ENCODE measurements at regions not wholly inside any gene's neighbourhood (a gene's known extent, or its start where the extent isn't known, plus 50 kb on each side); places are given as distances from the start of the nearest gene placed in this dataset.

- CTCF ChIA-PET = no interaction called here
- intact Hi-C loops (cut with micrococcal nuclease; ENCODE audit: unreplicated experiment) = no loop called here
These were observed 126.7 kb upstream of the ZNF608 start for GRCh38 chr5:124873188-124873587.

GRCh38 chr5:124873713-124874112 lies 127.3 kb upstream of the ZNF608 start:
- ATAC-seq = no peak
- no peaks in the 10 kb centered on the region for H3K36me3 ChIP-seq (ENCODE audit: control insufficient read depth, insufficient read depth, low read length)
- ChIA-PET CTCF (no interaction called here), POLR2A (no interaction called here)
- H3K27ac ChIP-seq (ENCODE audit: low read length) = no peak overlapping the region
- H3K27me3 ChIP-seq (ENCODE audit: control insufficient read depth, insufficient read depth, low read length) = no peaks in the 10 kb centered on the region
- no peaks in the 10 kb centered on the region for H3K9me3 ChIP-seq (ENCODE audit: control insufficient read depth, insufficient read depth, low read depth, low read length)
- no peaks in the 10 kb centered on the region for H3K4me1 ChIP-seq (ENCODE audit: control insufficient read depth, insufficient read depth, low read length)
- intact Hi-C loops (cut with micrococcal nuclease; ENCODE audit: unreplicated experiment) (no loop called here), in situ Hi-C loops (cut with HindIII; ENCODE audit: low pct_unique_long_range_greater_than_20kb, low sequenced_read_pairs) (no loop called here)
- no peak for DNase-seq (ENCODE audit: low read depth, low spot score)
- no TSS peak for BruUV-seq (replicated peaks)
- H3K4me3 ChIP-seq (ENCODE audit: low read depth in 2 of 2, low read length in 2 of 2) = no peak overlapping the region
- TF ChIP-seq POLR2AphosphoS5 (IDR thresholded peaks at IDR 0.05; ENCODE audit: low read depth, low read length) = no peak
- TF ChIP-seq CTCF (IDR thresholded peaks at IDR 0.05) = no peak
- TF ChIP-seq TCF7L2 (IDR thresholded peaks at IDR 0.05; ENCODE audit: low read depth, low read length) = no peak
- no peak for TF ChIP-seq REST (IDR thresholded peaks at IDR 0.05; ENCODE audit: insufficient read depth in 1 of 2, low read depth in 2 of 2, low read length in 1 of 2)
- TF ChIP-seq SIN3A (IDR thresholded peaks at IDR 0.05; ENCODE audit: borderline replicate concordance, insufficient read depth, low read depth, low read length) = no peak

More at GRCh38 chr5:124873188-124873587, 126.7 kb upstream of the ZNF608 start:
- Histone ChIP-seq H3K36me3 (ENCODE audit: control insufficient read depth, insufficient read depth, low read length) (no peaks in the 10 kb centered on the region), H3K4me1 (ENCODE audit: control insufficient read depth, insufficient read depth, low read length) (no peaks in the 10 kb centered on the region), H3K27me3 (ENCODE audit: control insufficient read depth, insufficient read depth, low read length) (no peaks in the 10 kb centered on the region), H3K27ac (ENCODE audit: low read length) (no peak overlapping the region), H3K9me3 (ENCODE audit: control insufficient read depth, insufficient read depth, low read depth, low read length) (no peaks in the 10 kb centered on the region), H3K4me3 (ENCODE audit: low read depth in 2 of 2, low read length in 2 of 2) (no peak overlapping the region)
- in situ Hi-C loops (cut with HindIII; ENCODE audit: low pct_unique_long_range_greater_than_20kb, low sequenced_read_pairs) = no loop called here
- DNase-seq (ENCODE audit: low read depth, low spot score) (no peak), ATAC-seq (no peak)
- POLR2A ChIA-PET = no interaction called here
- no peak for TF ChIP-seq CTCF (IDR thresholded peaks at IDR 0.05)
- no TSS peak for BruUV-seq (replicated peaks)

GRCh38 chr5:124876566-124876965 lies 130.1 kb upstream of the ZNF608 start:
- no peak overlapping the region for H3K27ac ChIP-seq (ENCODE audit: low read length)
- ATAC-seq = no peak
- BruUV-seq (replicated peaks) = no TSS peak
- no peaks in the 10 kb centered on the region for H3K9me3 ChIP-seq (ENCODE audit: control insufficient read depth, insufficient read depth, low read depth, low read length)
- no peaks in the 10 kb centered on the region for H3K36me3 ChIP-seq (ENCODE audit: control insufficient read depth, insufficient read depth, low read length)
- POLR2A ChIA-PET = no interaction called here
- no peaks in the 10 kb centered on the region for H3K4me1 ChIP-seq (ENCODE audit: control insufficient read depth, insufficient read depth, low read length)
- in situ Hi-C loops (cut with HindIII; ENCODE audit: low pct_unique_long_range_greater_than_20kb, low sequenced_read_pairs) = no loop called here
- no peak for TF ChIP-seq REST (IDR thresholded peaks at IDR 0.05; ENCODE audit: insufficient read depth in 1 of 2, low read depth in 2 of 2, low read length in 1 of 2)
- no peak for TF ChIP-seq SIN3A (IDR thresholded peaks at IDR 0.05; ENCODE audit: borderline replicate concordance, insufficient read depth, low read depth, low read length)
- no peak for TF ChIP-seq TCF7L2 (IDR thresholded peaks at IDR 0.05; ENCODE audit: low read depth, low read length)
- TF ChIP-seq POLR2AphosphoS5 (IDR thresholded peaks at IDR 0.05; ENCODE audit: low read depth, low read length) = no peak
- TF ChIP-seq CTCF (IDR thresholded peaks at IDR 0.05) = no peak
- H3K4me3 ChIP-seq (ENCODE audit: low read depth in 2 of 2, low read length in 2 of 2) = no peak overlapping the region
- CTCF ChIA-PET = no interaction called here
- intact Hi-C loops (cut with micrococcal nuclease; ENCODE audit: unreplicated experiment) = no loop called here
- no peak for DNase-seq (ENCODE audit: low read depth, low spot score)
- no peaks in the 10 kb centered on the region for H3K27me3 ChIP-seq (ENCODE audit: control insufficient read depth, insufficient read depth, low read length)
